ENCODE measurements at regions not wholly inside any gene's neighbourhood (a gene's known extent, or its start where the extent isn't known, plus 50 kb on each side); places are given as distances from the start of the nearest gene placed in this dataset.

DNA sequence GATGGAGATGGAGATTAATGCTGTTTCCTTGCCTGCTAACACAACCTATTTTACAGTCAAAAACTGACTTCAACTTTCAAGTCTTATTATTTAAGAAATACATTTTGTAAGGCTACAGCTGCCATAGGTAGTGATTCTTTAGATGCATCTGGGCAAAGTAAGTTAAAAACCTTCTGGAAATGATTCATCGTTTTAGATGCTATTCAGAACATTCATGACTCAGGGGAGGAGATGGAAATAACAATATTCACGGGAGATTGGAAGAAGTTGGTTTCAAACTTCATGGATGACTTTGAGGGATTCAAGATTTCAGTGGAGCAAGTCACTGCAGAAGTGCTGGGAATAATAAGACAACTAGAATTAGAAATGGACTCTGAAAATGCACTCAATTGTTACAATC lies 174.9 kb upstream of the GGTLC1 start:
- Histone ChIP-seq H3K9me3 (ENCODE audit: control insufficient read depth in 4 of 4, insufficient read depth in 3 of 4, low read length in 3 of 4) (peaks cover 0 to 1% (median 0%) of the 10 kb centered on the region in 4 donors), H3K4me1 (ENCODE audit: control insufficient read depth in 5 of 5, insufficient read depth in 5 of 5, low read length in 5 of 5) (no peaks in the 10 kb centered on the region), H3K27ac (ENCODE audit: low read depth in 1 of 2, low read length in 1 of 2) (no peak overlapping the region), H3K27me3 (ENCODE audit: control insufficient read depth in 3 of 3, insufficient read depth in 3 of 3, low read length in 2 of 3) (no peaks in the 10 kb centered on the region), H3K4me3 (no peak overlapping the region), H3K9ac (ENCODE audit: insufficient read depth in 1 of 2, low read length in 2 of 2) (no peak overlapping the region), H3K36me3 (ENCODE audit: control insufficient read depth in 4 of 4, insufficient read depth in 4 of 4, low read length in 4 of 4) (no peaks in the 10 kb centered on the region)
- no peak for ATAC-seq (ENCODE audit: insufficient read depth, low FRiP score)
- 90 to 92% methylated on average over 2 of the region's 2 CpGs for WGBS, 2 donors
- DNase-seq: no peak
- TF ChIP-seq, protein P1, sequence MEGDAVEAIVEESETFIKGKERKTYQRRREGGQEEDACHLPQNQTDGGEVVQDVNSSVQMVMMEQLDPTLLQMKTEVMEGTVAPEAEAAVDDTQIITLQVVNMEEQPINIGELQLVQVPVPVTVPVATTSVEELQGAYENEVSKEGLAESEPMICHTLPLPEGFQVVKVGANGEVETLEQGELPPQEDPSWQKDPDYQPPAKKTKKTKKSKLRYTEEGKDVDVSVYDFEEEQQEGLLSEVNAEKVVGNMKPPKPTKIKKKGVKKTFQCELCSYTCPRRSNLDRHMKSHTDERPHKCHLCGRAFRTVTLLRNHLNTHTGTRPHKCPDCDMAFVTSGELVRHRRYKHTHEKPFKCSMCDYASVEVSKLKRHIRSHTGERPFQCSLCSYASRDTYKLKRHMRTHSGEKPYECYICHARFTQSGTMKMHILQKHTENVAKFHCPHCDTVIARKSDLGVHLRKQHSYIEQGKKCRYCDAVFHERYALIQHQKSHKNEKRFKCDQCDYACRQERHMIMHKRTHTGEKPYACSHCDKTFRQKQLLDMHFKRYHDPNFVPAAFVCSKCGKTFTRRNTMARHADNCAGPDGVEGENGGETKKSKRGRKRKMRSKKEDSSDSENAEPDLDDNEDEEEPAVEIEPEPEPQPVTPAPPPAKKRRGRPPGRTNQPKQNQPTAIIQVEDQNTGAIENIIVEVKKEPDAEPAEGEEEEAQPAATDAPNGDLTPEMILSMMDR (IDR thresholded peaks at IDR 0.05; ENCODE audit: control extremely low read depth, extremely low read depth): no peak

DNA sequence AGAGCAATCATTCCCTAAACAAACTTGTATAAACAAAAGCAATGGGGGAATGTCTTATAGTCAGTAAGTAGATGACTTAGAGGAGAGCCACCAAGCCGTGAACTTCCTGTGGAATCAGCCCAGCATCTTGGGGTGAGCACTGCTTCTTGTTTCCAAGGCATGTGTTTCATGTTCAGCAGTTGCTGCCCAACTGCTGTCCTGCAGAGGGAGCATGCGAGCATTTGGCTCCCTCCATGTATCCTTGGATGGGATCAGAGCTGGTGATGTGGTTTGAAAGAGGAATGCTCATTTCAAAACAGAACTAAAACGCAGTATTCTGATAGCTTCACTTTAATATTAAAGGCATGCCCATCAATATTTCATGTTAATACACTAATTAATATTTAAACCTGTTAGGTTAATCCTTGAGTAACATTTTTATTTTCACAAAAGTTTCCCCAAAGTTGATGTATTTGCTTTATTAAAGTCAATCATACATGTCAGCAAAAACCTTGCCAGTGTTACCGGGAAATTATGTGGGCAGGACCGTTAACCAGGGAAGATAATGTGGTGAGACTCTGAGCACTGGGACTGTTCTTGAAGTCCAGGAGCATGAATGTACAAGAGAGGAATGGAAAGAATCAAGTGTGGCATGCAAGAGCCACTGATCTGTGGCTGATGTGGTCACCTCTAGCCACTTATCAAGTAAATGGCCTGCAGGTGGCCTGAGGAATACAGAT lies 172.1 kb upstream of the GGTLC1 start:
- ATAC-seq (ENCODE audit: insufficient read depth, low FRiP score): peak; percentile 87
- H3K36me3 ChIP-seq (ENCODE audit: control insufficient read depth in 4 of 4, insufficient read depth in 4 of 4, low read length in 4 of 4): no peaks in the 10 kb centered on the region
- TF ChIP-seq, protein P1 (IDR thresholded peaks at IDR 0.05; ENCODE audit: control extremely low read depth, extremely low read depth): peak; percentile 36
- DNase-seq: peak; percentile 68 to 85 (median 72)
- no peak overlapping the region for H3K4me3 ChIP-seq
- no peak overlapping the region for H3K9ac ChIP-seq (ENCODE audit: insufficient read depth in 1 of 2, low read length in 2 of 2)
- peaks cover 0 to 2% (median 0%) of the 10 kb centered on the region in 3 donors for H3K27me3 ChIP-seq (ENCODE audit: control insufficient read depth in 3 of 3, insufficient read depth in 3 of 3, low read length in 2 of 3)
- 32 to 43% methylated on average over 5 of the region's 5 CpGs for WGBS, 2 donors
- H3K27ac ChIP-seq (ENCODE audit: low read depth in 1 of 2, low read length in 1 of 2): no peak overlapping the region
- peaks cover 0 to 4% (median 0%) of the 10 kb centered on the region in 4 donors for H3K9me3 ChIP-seq (ENCODE audit: control insufficient read depth in 4 of 4, insufficient read depth in 3 of 4, low read length in 3 of 4)
- H3K4me1 ChIP-seq (ENCODE audit: control insufficient read depth in 5 of 5, insufficient read depth in 5 of 5, low read length in 5 of 5): peaks cover 0 to 4% (median 0%) of the 10 kb centered on the region in 5 donors

DNA sequence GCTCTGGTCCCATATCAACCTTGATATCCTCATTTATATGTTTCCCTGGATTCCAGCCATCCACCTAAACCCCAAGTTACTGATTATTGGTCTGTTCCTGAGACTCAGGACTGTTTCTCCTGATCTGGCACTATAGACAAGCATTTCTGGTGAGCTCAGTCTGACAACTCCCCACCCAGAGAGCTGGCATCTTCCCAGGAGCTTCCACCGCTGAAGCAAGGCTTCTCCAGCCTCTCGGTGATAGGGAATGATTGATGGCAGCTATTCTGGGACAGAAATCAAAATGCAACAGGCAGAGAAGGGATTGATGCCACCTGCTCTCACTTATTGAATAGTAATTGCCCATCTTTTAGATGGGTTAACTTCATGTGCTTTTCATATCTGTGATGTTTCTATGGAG lies 169.7 kb upstream of the GGTLC1 start:
- 52 to 59% methylated on average over 2 of the region's 2 CpGs for WGBS, 2 donors
- peaks cover 0 to 2% (median 0%) of the 10 kb centered on the region in 3 donors for H3K27me3 ChIP-seq (ENCODE audit: control insufficient read depth in 3 of 3, insufficient read depth in 3 of 3, low read length in 2 of 3)
- ATAC-seq (ENCODE audit: insufficient read depth, low FRiP score): no peak
- H3K27ac ChIP-seq (ENCODE audit: low read depth in 1 of 2, low read length in 1 of 2): no peak overlapping the region
- peaks cover 0 to 4% (median 0%) of the 10 kb centered on the region in 5 donors for H3K4me1 ChIP-seq (ENCODE audit: control insufficient read depth in 5 of 5, insufficient read depth in 5 of 5, low read length in 5 of 5)
- H3K36me3 ChIP-seq (ENCODE audit: control insufficient read depth in 4 of 4, insufficient read depth in 4 of 4, low read length in 4 of 4): no peaks in the 10 kb centered on the region
- peak in 2 of 3 donors; percentile 30 to 51 for DNase-seq
- H3K9me3 ChIP-seq (ENCODE audit: control insufficient read depth in 4 of 4, insufficient read depth in 3 of 4, low read length in 3 of 4): peaks cover 0 to 4% (median 0%) of the 10 kb centered on the region in 4 donors
- H3K4me3 ChIP-seq: no peak overlapping the region
- TF ChIP-seq, protein P1 (IDR thresholded peaks at IDR 0.05; ENCODE audit: control extremely low read depth, extremely low read depth): no peak
- H3K9ac ChIP-seq (ENCODE audit: insufficient read depth in 1 of 2, low read length in 2 of 2): no peak overlapping the region
